NCI-H2107 treated with DMSO at 0.1 percent for 48 hours (cell line): ENCODE measurements at regions not wholly inside any gene's neighbourhood (a gene's known extent, or its start where the extent isn't known, plus 50 kb on each side); places are given as distances from the start of the nearest gene placed in this dataset.

Source experiments
- DNase-seq: peaks from one replicate; lab custom pipeline; 2025; ENCODE audit not compliant: unreplicated experiment; lab: John Stamatoyannopoulos, UW

DNA sequence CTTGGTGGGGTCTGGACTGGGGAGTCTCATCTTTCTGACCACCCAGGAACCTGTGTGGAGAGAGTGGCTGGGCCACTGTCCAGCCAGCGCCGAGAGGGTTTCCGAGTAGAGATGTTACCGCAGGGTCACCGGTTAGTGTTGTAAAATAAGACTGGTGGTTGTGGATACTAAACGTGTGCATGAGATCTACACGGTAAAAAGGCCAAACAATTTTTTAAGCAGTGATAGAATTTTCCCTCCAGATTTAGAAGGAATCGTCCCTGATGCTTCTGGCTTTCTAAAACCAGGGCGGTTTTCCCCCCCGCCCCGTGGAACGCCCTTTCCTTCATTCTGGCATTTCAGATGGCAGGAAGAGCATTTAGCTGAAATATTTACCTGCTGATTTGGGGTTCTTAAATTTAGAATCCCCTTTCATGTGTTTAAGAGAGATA is 72.6 kb upstream of the PPARA start:
- DNase-seq = peak; percentile 42

DNA sequence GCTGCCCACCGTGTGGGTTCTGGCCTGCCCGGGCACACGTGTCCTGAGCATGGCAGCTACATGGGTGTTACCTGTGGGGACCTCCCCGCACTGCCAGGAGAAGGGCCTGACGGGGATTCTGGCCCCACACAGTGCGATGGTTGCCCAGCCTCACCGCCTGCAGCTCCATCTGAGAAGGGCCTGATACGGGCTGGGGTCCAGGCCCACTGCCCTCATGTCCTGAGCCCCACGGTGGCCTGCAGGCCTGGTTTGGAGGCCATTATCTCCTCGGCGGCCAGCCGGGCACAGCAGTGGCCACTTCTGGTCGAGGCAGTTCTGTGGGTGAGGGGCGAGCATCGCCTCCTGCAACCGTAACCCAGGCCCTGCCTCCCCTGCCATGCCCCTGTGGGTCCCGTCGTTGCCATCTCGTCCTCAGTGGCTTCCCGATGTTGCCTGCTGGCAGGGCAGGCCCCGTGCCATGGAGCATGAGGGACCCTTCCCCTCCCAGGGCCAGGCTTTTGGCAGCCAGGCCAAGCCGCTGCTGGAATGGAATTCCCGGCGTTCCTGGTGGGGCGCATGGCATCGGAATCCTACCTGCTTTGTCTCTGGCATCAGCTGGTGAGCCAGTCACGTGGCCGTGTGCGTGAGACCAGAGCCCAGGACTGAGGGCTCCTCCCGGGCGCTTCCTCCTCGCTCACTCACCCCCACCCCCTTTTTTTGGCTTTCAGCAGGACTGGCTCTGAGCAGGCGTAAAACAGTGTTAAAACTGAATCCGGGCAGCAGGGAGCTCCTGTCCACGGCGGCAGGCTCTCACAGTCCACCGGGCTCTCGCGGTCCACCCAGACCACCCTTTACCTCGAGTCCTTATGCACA is 71.9 kb upstream of the PPARA start:
- DNase-seq = peak; percentile 51

DNA sequence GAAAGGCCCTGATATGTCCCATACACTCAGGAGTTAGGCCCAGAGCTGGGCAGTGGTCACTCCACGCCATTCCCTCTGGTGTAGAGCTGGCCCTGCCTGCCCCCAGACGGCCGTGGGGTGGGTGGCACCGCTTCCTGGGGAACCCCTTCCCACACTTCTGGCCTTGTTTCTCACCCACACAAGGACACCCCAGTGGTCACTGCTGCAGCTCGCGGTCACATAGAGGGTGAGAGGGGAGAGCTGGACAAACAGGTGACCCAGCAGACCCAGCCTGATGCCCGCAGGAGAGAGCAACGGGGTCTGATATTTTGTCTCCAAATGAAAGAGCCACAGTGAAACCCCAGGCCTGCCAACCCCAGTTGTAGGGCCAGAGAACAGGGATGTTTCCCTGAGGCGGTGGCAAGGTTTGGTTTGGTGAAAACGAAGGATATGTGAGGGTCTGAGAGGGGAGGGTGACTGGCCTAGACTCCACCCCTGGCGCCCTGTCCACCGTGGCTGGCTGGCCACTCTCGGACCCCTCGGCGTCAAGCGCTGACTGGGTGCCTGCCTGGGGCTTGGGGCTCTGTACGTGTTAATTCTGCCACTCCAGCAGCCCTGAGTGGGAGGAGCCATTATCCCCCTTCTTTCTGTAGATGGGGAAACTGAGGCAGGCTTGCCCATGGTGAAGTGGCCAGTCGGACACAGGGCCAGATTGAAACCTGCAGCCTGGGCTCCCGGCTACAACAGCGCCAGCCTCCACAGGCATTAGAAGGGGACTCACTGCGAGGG is 71.0 kb upstream of the PPARA start:
- no peak for DNase-seq

DNA sequence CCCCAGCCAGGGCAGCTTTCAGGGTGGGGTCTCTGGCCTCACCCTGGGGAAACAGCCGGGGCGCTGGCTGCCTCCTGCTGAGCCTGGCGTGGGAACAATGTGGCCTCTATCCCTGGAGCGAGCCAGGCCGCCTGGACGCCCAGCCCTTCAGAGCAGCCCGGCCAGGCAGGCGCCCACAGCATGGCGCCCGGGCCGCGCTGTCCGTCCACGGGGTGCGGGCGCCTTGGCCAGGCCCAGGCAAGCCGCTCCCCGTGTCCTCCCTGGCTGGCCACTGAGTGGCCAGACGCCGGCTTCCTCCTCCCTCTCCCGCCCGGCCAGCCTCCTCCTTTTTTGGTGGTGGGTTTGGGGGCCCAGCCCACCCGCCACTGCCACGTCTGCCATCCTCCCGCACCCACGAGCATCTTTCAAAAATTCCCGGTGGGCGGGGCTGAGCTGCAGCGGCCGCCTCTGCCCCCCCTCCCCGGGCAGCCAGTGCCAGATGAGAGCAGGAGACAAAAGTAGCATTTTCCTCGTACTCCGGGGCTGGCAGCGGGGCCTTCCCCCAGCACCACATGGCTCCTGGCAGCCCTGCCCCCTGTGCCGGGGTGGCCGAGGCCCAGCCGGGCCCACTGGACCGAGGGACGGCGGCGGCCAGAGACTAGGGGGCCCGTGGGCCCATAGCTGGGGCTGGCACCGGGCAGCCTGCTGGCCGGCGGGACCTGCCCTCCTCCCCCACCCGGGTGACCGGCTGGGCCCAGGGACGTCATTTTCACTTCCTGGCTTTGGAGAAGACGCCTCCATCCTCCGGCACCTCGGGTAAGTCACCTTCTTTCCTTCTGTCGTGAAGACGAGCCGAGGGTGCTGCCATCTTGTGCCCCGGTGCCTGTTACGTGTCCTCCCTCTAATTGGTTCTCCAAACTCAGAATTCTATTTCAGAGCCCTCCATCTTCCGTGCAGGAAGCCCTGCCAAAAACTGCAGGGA is 70.2 kb upstream of the PPARA start:
- peak; percentile 47 for DNase-seq

DNA sequence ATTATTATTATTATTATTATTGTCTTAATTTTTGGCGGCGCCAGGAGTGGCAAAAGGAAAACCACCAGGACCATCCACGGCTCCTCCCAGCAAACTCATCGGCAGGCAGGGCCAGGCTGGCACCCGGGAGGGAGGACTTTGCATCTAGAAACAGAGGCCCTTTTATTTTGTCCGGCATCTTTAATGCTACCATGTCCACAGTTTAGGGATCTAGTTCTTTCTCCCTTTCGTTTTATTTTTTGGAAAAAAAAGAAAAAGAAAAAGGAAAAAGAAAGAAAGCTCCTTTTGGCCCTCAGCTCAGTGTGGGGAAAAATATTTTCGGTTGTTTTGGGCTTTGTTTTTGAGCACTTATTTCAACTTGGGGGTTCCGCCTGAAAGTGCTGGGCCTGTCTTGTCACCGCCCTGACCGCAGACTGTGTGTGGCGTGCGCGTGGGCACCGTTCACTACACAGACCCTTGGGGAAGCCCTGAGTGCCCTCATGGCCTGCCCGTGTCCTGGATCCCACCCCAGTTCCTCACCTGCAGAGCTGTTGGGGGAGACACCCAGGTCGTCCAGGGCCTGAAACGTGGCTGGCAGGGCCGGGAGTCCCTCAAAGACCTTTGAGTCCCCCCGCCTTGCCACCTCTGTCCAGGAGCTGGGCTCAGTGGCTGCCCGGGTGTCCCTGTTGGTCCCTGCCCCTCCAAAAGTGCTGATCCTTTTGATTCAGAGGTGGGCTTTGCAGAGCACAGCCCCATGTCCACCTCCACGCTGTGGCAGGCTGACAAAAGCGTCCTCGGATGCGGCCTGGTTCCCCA is 69.1 kb upstream of the PPARA start:
- no peak for DNase-seq

DNA sequence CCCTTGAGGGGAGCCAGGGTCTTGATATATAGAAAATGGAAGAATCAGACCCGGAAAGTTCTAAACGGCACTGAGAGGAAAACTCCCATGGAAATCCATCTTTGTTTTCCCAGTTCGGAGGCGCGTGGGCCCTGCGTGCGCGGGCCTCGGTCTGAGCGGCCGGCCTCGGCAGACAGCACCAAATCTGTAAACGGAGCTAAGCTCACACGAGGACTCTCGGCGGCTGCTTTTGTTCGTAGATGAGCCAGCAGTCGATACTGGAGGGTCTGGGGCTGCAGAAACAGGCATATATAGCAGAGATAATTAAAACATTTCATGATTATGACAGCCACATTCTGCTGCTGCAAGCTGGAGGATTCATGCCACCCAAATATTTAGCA is 68.5 kb upstream of the PPARA start:
- DNase-seq = no peak

DNA sequence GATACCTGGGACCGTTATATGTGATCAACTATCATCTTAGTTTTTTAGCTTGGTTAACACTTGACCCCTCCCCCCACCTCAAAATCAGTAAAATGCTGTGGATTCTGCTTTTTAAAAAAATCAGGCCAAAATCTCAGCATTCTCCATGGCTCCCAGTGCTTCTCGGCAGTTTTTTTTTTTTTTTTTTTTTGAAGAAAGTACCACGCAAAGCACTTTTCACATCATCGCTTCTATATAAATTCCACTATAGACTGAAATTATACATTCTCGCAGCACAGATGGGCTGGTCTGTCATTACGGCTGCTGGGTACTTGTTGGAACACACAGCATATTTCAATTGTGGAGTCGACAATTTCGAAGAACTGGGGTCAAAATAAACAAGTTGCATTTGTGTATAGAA is 67.7 kb upstream of the PPARA start:
- no peak for DNase-seq

DNA sequence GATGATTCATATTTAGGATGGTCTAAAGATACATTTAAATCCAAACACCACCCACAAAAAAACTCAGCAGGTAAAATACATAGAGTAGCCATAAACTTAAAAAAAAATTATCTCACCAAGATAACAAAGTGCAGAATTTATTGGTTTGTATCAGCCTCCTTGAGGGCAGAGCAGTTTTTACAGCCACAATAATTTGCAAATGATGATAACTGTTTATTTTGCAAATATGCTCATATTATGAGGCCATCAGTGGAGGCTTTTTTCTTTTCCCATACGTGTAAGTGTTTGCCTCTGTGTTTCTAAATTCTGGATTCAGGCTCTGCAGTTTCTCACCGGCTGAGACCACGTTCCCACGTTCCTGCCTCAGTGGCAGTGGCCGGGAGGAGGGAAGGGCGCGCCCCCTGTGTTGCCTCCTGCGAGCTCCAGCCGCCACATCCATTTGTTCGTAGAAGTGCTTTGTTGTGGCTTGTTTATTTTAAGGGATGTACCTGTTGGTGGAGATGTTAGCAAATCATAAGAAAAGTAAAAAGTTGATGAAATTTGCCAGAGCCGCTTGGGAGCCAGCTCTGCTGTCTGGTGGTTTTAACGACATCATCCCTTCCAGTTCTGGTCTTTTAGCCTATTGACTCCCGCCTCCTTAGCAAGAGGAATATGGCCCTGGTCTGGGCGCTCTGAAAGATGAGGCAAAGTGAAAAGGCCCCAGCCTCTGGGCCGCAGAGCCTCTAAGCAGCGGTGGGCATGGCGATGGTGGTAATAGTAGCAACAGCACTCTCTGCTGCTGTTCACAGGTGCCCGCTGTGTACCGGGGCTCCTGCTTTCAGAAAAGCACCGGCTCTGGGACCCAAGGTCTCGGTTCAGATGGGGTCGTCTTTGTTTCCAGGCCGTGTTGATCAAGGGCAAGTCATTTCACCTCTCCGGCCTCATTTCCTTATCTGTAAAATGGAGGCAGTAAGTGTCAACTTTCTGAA is 66.7 kb upstream of the PPARA start:
- no peak for DNase-seq

DNA sequence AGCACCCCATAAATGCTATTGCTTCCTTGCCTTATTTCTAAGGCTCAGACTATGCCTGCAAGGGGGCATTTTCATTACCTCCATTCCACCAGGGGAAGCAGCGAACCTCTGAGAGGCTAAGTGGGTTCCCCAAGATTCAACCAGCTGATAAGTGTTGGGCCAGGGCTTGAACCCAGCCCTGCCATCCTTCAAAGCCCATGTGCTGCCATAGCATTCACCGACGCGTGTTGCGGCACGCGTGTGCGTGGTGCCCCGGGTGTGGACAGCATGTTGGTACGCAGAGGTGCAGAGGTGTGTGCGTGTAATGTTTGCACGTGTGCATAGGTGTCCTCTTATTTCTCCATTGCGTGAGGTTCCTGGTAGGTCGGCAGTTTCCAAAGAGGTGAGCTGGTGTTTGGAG is 66.0 kb upstream of the PPARA start:
- no peak for DNase-seq

DNA sequence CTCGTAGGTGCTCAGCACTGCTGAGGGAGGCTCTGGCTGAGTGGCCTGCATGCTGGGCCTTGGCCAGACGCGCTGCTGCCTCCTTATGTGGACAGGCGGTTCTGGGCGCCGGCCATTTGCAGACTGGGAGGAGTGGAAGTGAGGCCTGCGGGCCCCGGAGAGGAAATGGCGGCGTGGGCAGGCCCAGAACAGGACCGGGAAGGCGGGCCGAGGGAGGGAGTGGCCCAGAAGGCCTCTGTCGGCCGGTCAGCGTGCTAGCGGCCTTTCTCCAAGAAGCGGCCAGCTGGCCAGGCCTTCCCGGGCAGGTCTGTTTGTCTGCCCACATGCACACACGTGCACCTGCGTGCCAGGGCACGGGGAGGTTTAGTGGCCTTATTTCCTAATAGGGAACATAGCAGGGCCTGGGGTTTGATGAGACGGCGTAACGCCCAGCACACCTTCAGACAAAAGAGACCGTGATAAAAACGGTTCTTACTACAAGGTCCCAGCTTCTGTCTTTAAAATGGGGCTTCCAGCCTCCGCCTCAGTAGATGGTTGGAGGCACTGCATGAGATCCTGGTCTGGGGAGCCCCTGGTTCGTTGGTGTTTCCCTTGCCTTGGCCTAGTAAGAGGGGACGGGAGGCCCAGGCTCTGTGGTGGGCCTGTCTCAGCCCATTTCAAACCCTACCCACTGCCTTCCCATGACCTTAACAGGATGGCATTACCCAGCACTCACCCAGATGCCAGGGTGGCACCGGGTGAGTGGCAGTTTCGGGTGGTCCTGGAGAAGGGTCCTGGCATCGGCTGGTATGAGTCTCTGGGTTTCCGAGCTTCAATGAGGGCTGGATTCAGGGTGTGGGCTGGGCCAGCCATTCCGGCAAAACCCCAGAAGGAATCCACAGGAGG is 65.1 kb upstream of the PPARA start:
- no peak for DNase-seq

DNA sequence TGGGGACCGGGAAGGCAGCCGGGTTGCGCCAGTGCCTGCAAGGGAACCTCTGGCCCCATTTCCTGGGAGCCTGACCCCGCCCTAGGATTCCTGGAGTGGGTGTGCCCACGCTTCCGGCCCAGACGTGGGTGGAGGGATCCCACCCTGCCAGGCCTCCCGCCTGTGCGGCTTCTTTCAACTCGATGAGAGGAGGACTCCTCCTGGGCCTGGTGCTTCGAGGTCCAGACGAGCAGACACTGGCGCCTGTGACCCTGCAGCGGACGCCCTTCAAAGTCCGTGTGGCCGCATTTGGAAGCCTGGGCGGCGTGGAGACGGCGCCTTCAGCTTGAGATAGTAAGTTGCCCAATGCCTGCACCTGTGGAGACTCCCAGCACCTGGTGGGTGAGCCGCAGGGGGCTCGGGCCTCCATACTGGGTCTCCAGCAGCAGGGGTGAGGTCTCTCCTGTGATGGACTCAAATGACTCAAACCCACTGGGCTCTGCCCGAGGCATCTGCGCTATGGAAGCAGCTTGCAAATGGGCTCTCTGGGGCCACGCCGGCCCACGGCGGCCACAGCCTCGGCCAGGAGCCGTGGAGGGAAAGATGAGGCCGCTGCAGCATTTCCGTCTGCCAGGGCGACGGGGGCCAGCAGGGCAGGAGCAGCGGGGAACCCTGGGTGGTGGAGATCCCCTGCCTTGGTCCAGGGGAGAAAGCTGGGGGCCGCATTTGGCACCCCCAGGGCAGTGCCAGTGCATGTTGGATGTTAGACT is 64.3 kb upstream of the PPARA start:
- DNase-seq = no peak

DNA sequence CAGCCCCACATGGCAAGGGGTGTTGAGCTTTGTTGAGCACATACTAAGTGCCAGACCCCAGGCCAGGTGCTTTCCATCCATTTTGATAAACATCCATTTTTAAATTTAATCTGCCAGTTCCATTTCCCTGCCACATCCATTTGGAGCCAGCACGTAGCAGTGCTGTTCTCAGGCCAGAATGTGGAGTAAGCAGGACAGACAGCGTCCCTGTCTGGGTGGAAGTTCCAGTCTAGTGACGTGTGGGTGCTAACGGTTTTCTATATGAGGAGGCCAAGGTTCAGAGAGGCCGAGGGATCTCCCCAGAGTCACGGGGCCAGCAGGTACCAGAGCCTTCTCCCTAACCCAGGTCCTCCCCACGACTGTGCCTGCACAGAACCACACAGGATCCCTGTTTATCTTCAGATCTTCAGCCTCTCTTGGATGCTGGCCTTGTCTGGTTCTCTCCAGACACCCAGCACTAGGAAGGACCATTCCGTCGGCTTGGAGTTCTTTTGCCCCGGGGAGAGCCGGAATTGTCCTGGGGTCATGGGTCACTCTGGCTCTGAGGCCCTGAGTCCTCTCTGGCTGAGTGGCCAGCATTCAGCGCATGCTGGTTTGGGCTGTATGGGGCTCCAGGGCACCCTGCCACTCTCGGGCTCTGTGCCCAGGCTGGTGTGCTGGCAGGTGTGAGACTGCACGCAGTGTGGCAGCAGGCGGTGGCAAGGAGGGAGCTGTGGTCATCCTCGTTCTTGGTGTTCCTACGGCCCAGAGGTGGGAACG is 63.6 kb upstream of the PPARA start:
- DNase-seq = no peak

DNA sequence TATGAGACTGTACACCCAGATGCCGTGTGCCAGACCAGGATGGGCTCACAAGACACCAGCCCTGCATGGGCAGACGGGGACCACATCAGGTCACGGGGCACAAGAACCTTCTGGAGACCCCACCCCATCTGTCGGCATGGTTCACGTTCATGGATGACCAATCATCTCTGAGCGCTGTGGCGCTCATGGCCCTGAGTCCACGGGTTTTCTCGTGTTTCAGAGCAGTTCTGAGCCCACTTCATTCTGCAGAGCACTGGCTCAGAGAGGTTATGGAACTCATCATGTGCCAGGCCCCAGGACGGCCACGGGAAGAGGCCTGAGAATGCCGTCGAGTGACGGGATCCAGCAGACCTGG is 63.0 kb upstream of the PPARA start:
- no peak for DNase-seq

DNA sequence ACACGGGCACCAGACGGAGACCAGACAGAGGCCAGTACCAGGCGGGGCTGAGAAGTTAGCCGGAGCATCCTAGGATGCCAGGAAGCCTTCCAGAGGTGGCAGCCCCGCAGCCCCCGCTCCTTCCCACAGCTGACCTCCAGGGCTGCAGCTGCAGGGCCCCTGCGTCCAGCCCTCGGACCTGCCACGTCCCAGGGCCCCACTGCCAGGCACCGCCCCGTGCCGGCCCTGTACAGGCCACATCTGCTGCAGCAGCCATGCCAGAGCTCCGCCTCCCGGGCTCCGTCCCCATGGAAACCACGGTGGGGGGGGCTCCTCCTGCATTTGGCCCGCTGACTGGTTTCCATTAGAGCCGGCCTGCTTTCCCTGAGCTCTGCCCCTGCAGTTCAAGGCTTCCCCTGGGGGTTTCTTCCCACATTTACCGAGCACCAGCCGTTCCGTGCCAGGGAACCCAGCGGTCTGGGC is 62.5 kb upstream of the PPARA start:
- DNase-seq = peak; percentile 53

DNA sequence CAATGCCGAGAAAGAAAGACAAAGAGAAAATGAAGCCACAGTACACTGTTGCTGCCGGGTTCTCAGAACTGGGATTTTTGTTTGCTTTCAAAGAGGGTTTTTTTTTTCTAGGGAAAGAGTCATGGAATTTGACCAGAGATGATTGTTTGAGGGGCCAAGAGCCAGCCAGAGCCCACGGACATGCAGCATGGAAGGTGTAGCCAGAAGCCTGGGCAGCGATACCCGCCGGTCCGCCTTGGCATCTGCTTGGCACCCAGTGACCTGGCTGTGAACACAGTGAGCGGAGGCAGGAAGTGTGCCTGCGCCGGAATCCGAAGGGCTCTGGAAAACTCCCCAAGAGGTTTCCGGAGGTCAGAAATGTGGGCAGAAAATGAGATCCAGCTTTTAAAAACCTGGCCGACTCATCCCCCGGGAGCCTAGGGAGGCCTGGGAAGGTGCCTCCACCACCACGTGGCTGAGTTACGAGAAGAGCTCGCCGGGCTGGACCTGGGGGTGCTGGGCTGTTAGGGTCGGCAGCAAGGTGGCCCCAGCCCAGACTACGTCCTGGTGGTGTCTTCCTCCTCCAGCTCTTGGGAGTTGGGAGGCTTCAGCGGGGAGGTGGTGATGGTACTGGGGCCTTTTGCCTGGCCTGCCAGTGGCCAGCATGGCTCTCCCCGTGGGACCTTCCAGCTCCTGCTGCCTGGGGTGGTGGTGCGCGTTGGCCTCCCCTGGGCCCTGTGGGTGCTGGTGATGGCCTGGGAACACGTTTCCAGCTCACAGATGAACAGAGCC is 61.6 kb upstream of the PPARA start:
- DNase-seq = no peak

DNA sequence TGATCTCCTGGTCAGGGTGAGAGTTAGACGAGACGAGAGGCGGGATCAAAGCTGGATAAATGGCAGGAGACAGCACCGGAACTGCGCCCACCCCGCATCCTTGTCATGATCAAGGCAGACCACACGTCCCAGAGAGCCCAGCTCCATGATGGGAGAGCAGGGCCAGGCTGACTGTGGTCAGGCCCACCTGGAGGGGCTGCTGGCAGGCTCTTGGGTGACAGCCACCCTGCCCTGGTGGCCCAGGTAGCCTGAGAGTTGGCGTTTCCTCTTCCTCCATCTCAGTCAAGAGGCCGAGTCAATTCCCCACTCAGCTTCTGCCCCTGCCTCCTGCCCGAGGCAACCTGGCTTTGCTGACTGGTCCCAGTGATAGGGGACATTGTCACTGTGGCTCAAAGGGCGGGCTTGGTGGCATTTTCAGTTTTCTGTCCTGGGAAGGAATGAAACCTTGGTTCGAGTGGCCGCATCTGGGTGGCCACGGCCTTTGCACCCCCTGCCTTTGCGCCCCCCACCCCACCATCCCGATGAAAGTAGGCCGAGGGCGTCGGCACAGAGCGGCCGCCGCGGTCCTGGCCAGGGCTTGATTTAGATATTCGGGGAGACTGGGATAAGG is 60.8 kb upstream of the PPARA start:
- no peak for DNase-seq
